ENCODE measurements at regions not wholly inside any gene's neighbourhood (a gene's known extent, or its start where the extent isn't known, plus 50 kb on each side); places are given as distances from the start of the nearest gene placed in this dataset.

DNA sequence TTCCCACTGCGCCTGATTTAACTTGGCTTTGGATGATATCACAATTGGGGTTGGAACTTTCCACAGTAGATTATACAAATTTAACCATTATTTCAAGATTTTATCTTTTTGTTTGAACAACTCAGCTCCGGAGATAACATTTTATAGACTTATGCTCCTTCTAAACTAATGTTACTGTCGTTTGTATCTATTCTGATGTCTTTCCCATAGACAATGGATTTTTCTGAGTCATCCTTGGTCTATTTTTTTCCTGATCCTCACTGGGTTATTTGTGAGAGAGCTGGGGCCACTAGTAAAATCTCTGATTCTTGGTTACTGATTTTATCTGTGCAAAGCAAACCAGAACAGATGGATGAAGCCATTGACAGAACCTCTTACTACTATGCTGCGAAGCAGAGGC, 175.1 kb downstream of the SLC38A4 start:
- TF ChIP-seq, protein P1, sequence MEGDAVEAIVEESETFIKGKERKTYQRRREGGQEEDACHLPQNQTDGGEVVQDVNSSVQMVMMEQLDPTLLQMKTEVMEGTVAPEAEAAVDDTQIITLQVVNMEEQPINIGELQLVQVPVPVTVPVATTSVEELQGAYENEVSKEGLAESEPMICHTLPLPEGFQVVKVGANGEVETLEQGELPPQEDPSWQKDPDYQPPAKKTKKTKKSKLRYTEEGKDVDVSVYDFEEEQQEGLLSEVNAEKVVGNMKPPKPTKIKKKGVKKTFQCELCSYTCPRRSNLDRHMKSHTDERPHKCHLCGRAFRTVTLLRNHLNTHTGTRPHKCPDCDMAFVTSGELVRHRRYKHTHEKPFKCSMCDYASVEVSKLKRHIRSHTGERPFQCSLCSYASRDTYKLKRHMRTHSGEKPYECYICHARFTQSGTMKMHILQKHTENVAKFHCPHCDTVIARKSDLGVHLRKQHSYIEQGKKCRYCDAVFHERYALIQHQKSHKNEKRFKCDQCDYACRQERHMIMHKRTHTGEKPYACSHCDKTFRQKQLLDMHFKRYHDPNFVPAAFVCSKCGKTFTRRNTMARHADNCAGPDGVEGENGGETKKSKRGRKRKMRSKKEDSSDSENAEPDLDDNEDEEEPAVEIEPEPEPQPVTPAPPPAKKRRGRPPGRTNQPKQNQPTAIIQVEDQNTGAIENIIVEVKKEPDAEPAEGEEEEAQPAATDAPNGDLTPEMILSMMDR (IDR thresholded peaks at IDR 0.05; ENCODE audit: low read depth, low read length) = no peak
- TF ChIP-seq MYC (IDR thresholded peaks at IDR 0.05; ENCODE audit: low read depth, low read length) (no peak), POLR2A (IDR thresholded peaks at IDR 0.05; ENCODE audit: extremely low read depth, insufficient read length) (no peak)
- TF ChIP-seq, protein P2, sequence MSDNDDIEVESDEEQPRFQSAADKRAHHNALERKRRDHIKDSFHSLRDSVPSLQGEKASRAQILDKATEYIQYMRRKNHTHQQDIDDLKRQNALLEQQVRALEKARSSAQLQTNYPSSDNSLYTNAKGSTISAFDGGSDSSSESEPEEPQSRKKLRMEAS (IDR thresholded peaks at IDR 0.05; ENCODE audit: low read depth, low read length) = no peak

Data from NB4 (cell line).